GM23248 (cell line): ENCODE measurements at regions not wholly inside any gene's neighbourhood (a gene's known extent, or its start where the extent isn't known, plus 50 kb on each side); places are given as distances from the start of the nearest gene placed in this dataset.

Experiments used
- DNase-seq: peaks from one replicate; pipeline ENCODE4 v3.0.0-alpha.2; 2015
- H2AFZ ChIP-seq: fragments of 200-600 bp; sonication (generic); 2 replicates; pipeline ENCODE4 v1.6.1; 2016; ENCODE audit warnings: antibody characterized with exemption
- H3F3A ChIP-seq: fragments of 200-600 bp; sonication (generic); 2 replicates; pipeline ENCODE4 v1.6.1; 2016; ENCODE audit warnings: mild to moderate bottlenecking, antibody characterized with exemption, mixed run types; ENCODE audit not compliant: insufficient read depth
- H3K27ac ChIP-seq: fragments of 200-600 bp; sonication (generic); 2 replicates; pipeline ENCODE4 v1.5.1; 2016; ENCODE audit warnings: mild to moderate bottlenecking
- H3K27me3 ChIP-seq: fragments of 200-600 bp; sonication (generic); replicated peaks from 2 replicates; pipeline ENCODE4 v1.6.1; 2016; ENCODE audit warnings: mild to moderate bottlenecking; ENCODE audit not compliant: insufficient read depth
- H3K36me3 ChIP-seq: fragments of 200-600 bp; sonication (generic); 2 replicates; pipeline ENCODE4 v1.6.1; 2016; ENCODE audit warnings: low read depth, mild to moderate bottlenecking
- H3K4me1 ChIP-seq: fragments of 200-600 bp; sonication (generic); 2 replicates; pipeline ENCODE4 v1.6.1; 2016; ENCODE audit warnings: mild to moderate bottlenecking; ENCODE audit not compliant: insufficient read depth
- H3K4me2 ChIP-seq: fragments of 200-600 bp; sonication (generic); one replicate; pipeline ENCODE4 v1.6.1; 2016; ENCODE audit warnings: mild to moderate bottlenecking; ENCODE audit not compliant: unreplicated experiment
- H3K4me3 ChIP-seq: fragments of 200-600 bp; sonication (generic); 2 replicates; pipeline ENCODE4 v1.5.1; 2016; ENCODE audit warnings: mild to moderate bottlenecking
- H3K79me2 ChIP-seq: fragments of 200-600 bp; sonication (generic); 2 replicates; pipeline ENCODE4 v1.6.1; 2016; ENCODE audit warnings: mild to moderate bottlenecking; ENCODE audit not compliant: insufficient read depth
- H3K9ac ChIP-seq: fragments of 200-600 bp; sonication (generic); 2 replicates; pipeline ENCODE4 v1.6.1; 2016; ENCODE audit warnings: mild to moderate bottlenecking
- H3K9me2 ChIP-seq: fragments of 200-600 bp; sonication (generic); 2 replicates; pipeline ENCODE4 v1.6.1; 2016; ENCODE audit warnings: mixed run types, mild to moderate bottlenecking, moderate library complexity; ENCODE audit not compliant: insufficient read depth
- H3K9me3 ChIP-seq: fragments of 200-600 bp; sonication (generic); one replicate; pipeline ENCODE4 v1.6.1; 2017; ENCODE audit warnings: low read depth
- H4K20me1 ChIP-seq: fragments of 200-600 bp; sonication (generic); 2 replicates; pipeline ENCODE4 v1.6.0; 2016; ENCODE audit not compliant: insufficient read depth
- EZH2 ChIP-seq: fragments of 200-600 bp; sonication (generic); IDR thresholded peaks from 2 replicates; pipeline ENCODE4 v1.6.1; 2018; ENCODE audit warnings: antibody characterized with exemption, mild to moderate bottlenecking; ENCODE audit not compliant: insufficient read depth, poor library complexity, severe bottlenecking
- EZH2phosphoT487 ChIP-seq: fragments of 200-600 bp; sonication (generic); IDR thresholded peaks from 2 replicates; pipeline ENCODE4 v1.6.1; 2018; ENCODE audit warnings: antibody characterized with exemption, moderate library complexity, mild to moderate bottlenecking, low read depth; ENCODE audit not compliant: insufficient read depth
- WGBS, 2 experiments: methylation state at CpG; one replicate each; pipeline ENCODE4 v1.1.6; 2015 to 2017; ENCODE audit warnings: low lambda C conversion rate in 2 of 2, low coverage in 1 of 2; ENCODE audit errors: missing lambda C conversion rate in 2 of 2; 5-methylcytosine and 5-hydroxymethylcytosine counted together
- in situ Hi-C: fragments of 300-500 bp; cut with MboI; formaldehyde crosslinking; loops from 2 replicates; pipeline ENCODE4 v1.15.0; 2020

GRCh38 chr12:28711421-28711820, 437.7 kb upstream of the FAR2 start:
- Histone ChIP-seq H2AFZ (no peak overlapping the region), H3K9me3 (no peaks in the 10 kb centered on the region), H3K79me2 (no peaks in the 10 kb centered on the region), H3K9me2 (no peaks in the 10 kb centered on the region), H3K9ac (no peak overlapping the region), H3K4me3 (no peak overlapping the region), H3K4me2 (peak overlapping the region; percentile 24), H3K27me3 (no peaks in the 10 kb centered on the region), H3F3A (peaks cover 34% of the 10 kb centered on the region), H3K36me3 (no peaks in the 10 kb centered on the region), H3K27ac (peak overlapping the region; percentile 48), H4K20me1 (no peaks in the 10 kb centered on the region), H3K4me1 (peaks cover 39% of the 10 kb centered on the region)
- TF ChIP-seq EZH2 = no peak
- no peak for TF ChIP-seq EZH2phosphoT487
- in situ Hi-C loops = no loop called here
- no peak for DNase-seq
- WGBS, 2 experiments = 90 to 95% methylated on average over 1 of the region's 1 CpG

GRCh38 chr12:28742791-28743190, 406.3 kb upstream of the FAR2 start:
- H3K9me3 ChIP-seq = no peaks in the 10 kb centered on the region
- no peaks in the 10 kb centered on the region for H3K27me3 ChIP-seq
- 0 out of 2 replicates have a peak overlapping the region, but pooled peaks have one; percentile 20 for H3K27ac ChIP-seq
- no peaks in the 10 kb centered on the region for H3K79me2 ChIP-seq
- no peak overlapping the region for H3K4me3 ChIP-seq
- no peaks in the 10 kb centered on the region for H4K20me1 ChIP-seq
- in situ Hi-C loops = no loop called here
- TF ChIP-seq EZH2phosphoT487 = no peak
- no peak for TF ChIP-seq EZH2
- H3K9me2 ChIP-seq = no peaks in the 10 kb centered on the region
- no peak overlapping the region for H3K4me2 ChIP-seq
- no peak overlapping the region for H3K9ac ChIP-seq
- peak overlapping the region; percentile 45; the same call in 1 of the 2 replicates for H2AFZ ChIP-seq
- H3K4me1 ChIP-seq = peaks cover 16% of the 10 kb centered on the region
- H3F3A ChIP-seq = no peaks in the 10 kb centered on the region
- DNase-seq = peak; percentile 74
- no peaks in the 10 kb centered on the region for H3K36me3 ChIP-seq

- in situ Hi-C loops = no loop called here
- no peak overlapping the region for H3K27ac ChIP-seq
- peak; percentile 21 for DNase-seq
- no peaks in the 10 kb centered on the region for H3K9me2 ChIP-seq
- H4K20me1 ChIP-seq = no peaks in the 10 kb centered on the region
- no peaks in the 10 kb centered on the region for H3K36me3 ChIP-seq
- no peaks in the 10 kb centered on the region for H3K27me3 ChIP-seq
- H3K4me3 ChIP-seq = no peak overlapping the region
- H2AFZ ChIP-seq = no peak overlapping the region
- no peak overlapping the region for H3K4me2 ChIP-seq
- WGBS, 2 experiments = 36 to 46% methylated on average over 3 of the region's 3 CpGs
- TF ChIP-seq EZH2 = no peak
- TF ChIP-seq EZH2phosphoT487 = no peak
- no peaks in the 10 kb centered on the region for H3F3A ChIP-seq
- H3K4me1 ChIP-seq = peaks cover 16% of the 10 kb centered on the region
- no peaks in the 10 kb centered on the region for H3K79me2 ChIP-seq
- H3K9ac ChIP-seq = no peak overlapping the region
- H3K9me3 ChIP-seq = no peaks in the 10 kb centered on the region
Observed at GRCh38 chr12:28746734-28747325, 402.2 kb upstream of the FAR2 start.

- no peak overlapping the region for H3K9ac ChIP-seq
- in situ Hi-C loops = no loop called here
- H4K20me1 ChIP-seq = no peaks in the 10 kb centered on the region
- DNase-seq = no peak
- H3K79me2 ChIP-seq = no peaks in the 10 kb centered on the region
- no peak for TF ChIP-seq EZH2phosphoT487
- TF ChIP-seq EZH2 = no peak
- H3K27me3 ChIP-seq = no peaks in the 10 kb centered on the region
- no peaks in the 10 kb centered on the region for H3K9me2 ChIP-seq
- WGBS, 2 experiments = 55 to 68% methylated on average over 1 of the region's 1 CpG
- no peak overlapping the region for H3K4me3 ChIP-seq
- H3K4me2 ChIP-seq = no peak overlapping the region
- peaks cover 5% of the 10 kb centered on the region; the same call in 1 of the 2 replicates for H3K4me1 ChIP-seq
- no peaks in the 10 kb centered on the region for H3K36me3 ChIP-seq
- no peak overlapping the region for H3K27ac ChIP-seq
- H3F3A ChIP-seq = no peaks in the 10 kb centered on the region
- H2AFZ ChIP-seq = no peak overlapping the region
- no peaks in the 10 kb centered on the region for H3K9me3 ChIP-seq
Observed at GRCh38 chr12:28750946-28751685, 398.0 kb upstream of the FAR2 start.
